Stimulated activated naive CD8-positive, alpha-beta T cell treated with anti-CD3 and anti-CD28 coated beads, Interleukin-15, amount 100 ng/mL, for 72 hours (primary cell): ENCODE measurements at regions not wholly inside any gene's neighbourhood (a gene's known extent, or its start where the extent isn't known, plus 50 kb on each side); places are given as distances from the start of the nearest gene placed in this dataset.

Source experiments
- ATAC-seq: fragments of 150-1000 bp; cut with Tn5 transposase; 2 replicates; pipeline ENCODE4 v1.10.0; 2021; ENCODE audit warnings: mild to moderate bottlenecking, moderate library complexity
- DNase-seq, 2 donors: peaks; one replicate each; pipeline ENCODE4 v3.0.0; 2021 to 2022
- H3K27ac Mint-ChIP-seq, 2 donors: one replicate each; pipeline ENCODE4 v1.8.0; 2022; ENCODE audit warnings: mild to moderate bottlenecking in 2 of 2, mixed read lengths in 2 of 2, moderate library complexity in 2 of 2
- H3K27me3 Mint-ChIP-seq: one replicate; pipeline ENCODE4 v1.8.0; 2022; ENCODE audit warnings: mixed read lengths
- H3K4me1 Mint-ChIP-seq: one replicate; pipeline ENCODE4 v1.8.0; 2022; ENCODE audit warnings: mild to moderate bottlenecking, mixed read lengths
- H3K4me3 Mint-ChIP-seq, 2 donors: one replicate each; pipeline ENCODE4 v1.8.0; 2022; ENCODE audit warnings: mild to moderate bottlenecking in 2 of 2, mixed read lengths in 2 of 2, moderate library complexity in 1 of 2
- H3K9me3 Mint-ChIP-seq, 2 donors: one replicate each; pipeline ENCODE4 v1.8.0; 2022; ENCODE audit warnings: mixed read lengths in 2 of 2

DNA sequence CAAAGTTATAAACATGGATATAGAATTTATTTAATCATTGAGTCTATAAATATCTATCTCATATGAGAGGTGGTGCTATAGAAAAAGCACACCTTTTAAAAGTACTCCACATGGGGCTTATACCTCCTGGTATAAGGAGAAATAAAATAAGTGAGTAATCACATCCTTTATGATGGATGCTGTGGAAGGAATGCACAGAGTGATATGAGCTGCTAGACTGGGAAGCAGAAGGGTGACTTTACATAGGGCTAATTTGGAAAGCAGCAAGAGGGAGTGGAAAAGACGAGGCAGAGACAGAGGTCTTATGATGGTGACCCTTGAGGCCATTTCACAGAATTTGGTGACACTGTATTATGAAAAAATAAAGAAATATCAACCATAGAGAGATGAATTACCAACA lies 59.4 kb upstream of the AHR start:
- H3K4me1 Mint-ChIP-seq = peaks cover 42% of the 10 kb centered on the region
- H3K27me3 Mint-ChIP-seq = no peaks in the 10 kb centered on the region
- H3K9me3 Mint-ChIP-seq = peaks cover 9 to 18% of the 10 kb centered on the region in 2 donors
- H3K4me3 Mint-ChIP-seq = no peak overlapping the region
- H3K27ac Mint-ChIP-seq = no peak overlapping the region
- ATAC-seq = no peak
- no peak for DNase-seq

DNA sequence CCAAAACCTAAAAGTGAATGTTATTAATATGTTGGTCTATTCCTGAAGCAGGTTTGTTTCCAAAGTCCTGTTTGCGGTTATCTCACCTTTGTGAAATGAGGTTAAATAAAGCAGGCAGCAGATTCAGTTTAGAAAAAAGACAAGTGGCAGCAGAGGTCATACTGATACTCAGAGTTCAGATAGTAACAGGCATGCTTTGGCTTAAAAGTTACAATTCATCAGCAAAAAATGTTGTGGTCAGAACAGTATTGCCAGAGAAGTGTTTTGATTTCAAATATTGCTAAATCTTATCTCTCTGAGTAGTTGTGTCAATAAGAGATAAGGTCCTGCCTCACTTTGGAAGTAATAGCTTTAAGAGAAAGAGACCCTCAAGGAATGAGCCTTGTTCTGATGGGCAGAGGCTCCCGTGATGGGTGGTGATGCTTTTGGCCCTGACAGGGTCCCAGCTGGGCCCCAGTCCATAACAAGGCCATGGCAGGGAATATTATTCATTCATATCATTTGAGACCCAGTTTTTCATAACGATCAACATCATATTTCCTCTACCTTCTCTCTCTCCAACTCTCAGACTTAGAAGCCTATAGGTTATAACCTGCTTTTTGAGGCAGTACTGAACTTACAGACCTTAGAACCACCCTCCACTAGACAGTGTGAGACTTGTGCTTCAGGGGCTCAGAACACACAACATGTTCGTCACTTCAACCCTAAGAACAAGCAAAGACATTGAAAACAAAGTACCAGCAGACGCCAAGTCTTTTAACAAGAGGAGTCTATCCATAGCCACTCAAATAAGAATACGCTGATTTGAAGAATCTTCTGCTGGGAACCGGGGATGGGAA lies 58.5 kb upstream of the AHR start:
- DNase-seq (no peak), ATAC-seq (no peak)
- peaks cover 36% of the 10 kb centered on the region for H3K4me1 Mint-ChIP-seq
- no peak overlapping the region for H3K4me3 Mint-ChIP-seq
- H3K27ac Mint-ChIP-seq = no peak overlapping the region
- no peaks in the 10 kb centered on the region for H3K27me3 Mint-ChIP-seq
- peaks cover 9 to 18% of the 10 kb centered on the region in 2 donors for H3K9me3 Mint-ChIP-seq

DNA sequence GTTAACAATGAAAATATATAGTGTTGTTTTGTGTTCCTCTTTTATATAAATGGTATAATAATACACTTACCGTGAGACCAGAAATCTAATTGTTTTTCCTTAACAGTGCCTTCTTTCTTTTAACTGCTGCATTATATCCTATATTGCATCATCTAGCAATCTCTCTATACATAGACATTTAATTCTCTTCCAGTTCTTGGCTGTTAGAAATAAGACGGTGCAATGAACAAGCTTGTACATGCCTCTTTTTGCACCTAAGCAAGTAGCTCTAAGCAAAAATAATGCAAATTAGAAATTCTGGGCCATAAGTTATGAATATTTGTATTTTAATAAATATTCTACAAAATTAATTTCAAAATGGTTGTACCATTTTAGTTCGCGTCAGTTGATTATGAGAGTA lies 55.9 kb upstream of the AHR start:
- H3K27me3 Mint-ChIP-seq = no peaks in the 10 kb centered on the region
- ATAC-seq = no peak
- H3K4me3 Mint-ChIP-seq = no peak overlapping the region
- no peak for DNase-seq
- no peak overlapping the region for H3K27ac Mint-ChIP-seq
- H3K9me3 Mint-ChIP-seq = peaks cover 4 to 5% of the 10 kb centered on the region in 2 donors
- peaks cover 12% of the 10 kb centered on the region for H3K4me1 Mint-ChIP-seq

DNA sequence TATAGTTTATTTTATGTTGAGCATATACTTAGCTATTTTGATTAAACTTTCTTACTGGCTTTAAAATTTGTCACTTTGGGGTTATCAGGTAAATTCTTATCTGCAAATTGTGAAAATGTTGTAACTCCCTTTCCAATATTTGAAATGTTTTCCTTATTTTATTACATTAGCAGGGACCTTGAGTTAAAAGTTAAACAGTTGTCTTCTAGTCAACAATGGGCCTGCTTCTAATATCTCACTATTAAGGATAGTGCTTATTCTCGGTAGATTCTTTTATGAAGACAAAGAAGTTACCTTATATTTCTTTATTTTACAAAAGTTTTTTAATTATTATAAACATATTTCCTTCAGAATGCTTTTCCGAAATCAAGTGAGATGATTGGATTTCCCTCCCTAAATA lies 53.7 kb upstream of the AHR start:
- Mint-ChIP-seq H3K4me1 (peaks cover 13% of the 10 kb centered on the region), H3K9me3 (no peaks in the 10 kb centered on the region), H3K27ac (no peak overlapping the region), H3K4me3 (no peak overlapping the region), H3K27me3 (no peaks in the 10 kb centered on the region)
- DNase-seq (no peak), ATAC-seq (no peak)

DNA sequence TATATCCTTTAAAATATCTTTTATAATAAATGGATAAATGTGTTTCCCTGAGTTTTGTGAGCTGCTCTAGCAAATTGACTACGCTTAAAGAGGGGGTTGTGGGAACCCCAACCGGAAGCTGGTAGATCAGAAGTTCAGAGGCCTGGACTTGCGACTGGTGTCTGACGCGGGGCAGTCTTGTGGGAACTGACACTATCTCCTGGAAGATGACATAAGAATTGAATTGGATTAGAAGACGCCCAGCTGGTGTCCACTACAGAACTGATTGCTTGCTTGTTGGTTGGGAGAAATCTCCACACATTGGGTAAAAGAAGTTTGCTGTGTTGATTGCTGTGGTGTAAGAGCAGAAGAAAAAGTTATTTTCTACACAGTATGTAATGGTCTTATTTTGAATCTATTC lies 51.1 kb upstream of the AHR start:
- H3K9me3 Mint-ChIP-seq = no peaks in the 10 kb centered on the region

DNA sequence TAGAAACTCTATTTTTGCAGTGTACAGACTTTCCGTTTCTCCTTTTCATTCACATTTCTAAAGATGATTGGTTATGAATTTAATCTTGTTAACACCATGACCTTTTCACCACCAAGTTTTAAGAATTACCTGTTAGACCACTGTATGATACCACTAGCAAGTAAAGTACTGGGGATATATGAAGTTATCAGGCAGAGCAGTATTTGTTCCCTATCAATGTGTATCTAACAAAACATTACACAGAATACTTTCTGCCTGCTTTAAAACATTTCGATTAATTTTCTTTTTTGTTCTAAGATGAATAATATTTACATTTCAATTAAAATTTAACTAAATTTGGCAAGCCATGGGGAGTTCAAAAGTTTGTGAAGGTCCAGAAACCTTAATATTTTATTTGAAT lies 49.9 kb upstream of the AHR start:
- no peaks in the 10 kb centered on the region for H3K27me3 Mint-ChIP-seq
- peaks cover 3 to 7% of the 10 kb centered on the region in 2 donors for H3K9me3 Mint-ChIP-seq
- DNase-seq = no peak
- peak overlapping the region; percentile 54 to 61 for H3K27ac Mint-ChIP-seq
- peaks cover 7% of the 10 kb centered on the region for H3K4me1 Mint-ChIP-seq
- no peak for ATAC-seq
- H3K4me3 Mint-ChIP-seq = no peak overlapping the region

More for the DNA sequence above, 51.1 kb upstream of the AHR start:
- no peak overlapping the region for H3K27ac Mint-ChIP-seq
- H3K4me3 Mint-ChIP-seq = no peak overlapping the region
- no peak for DNase-seq
- peaks cover 7% of the 10 kb centered on the region for H3K4me1 Mint-ChIP-seq
- no peaks in the 10 kb centered on the region for H3K27me3 Mint-ChIP-seq
- no peak for ATAC-seq
